Activated CD8-positive, alpha-beta memory T cell treated with anti-CD3 and anti-CD28 coated beads, Interleukin-2, amount 10 ng/mL, durations not matched to agents 7 days and 5 days (primary cell): ENCODE measurements at regions not wholly inside any gene's neighbourhood (a gene's known extent, or its start where the extent isn't known, plus 50 kb on each side); places are given as distances from the start of the nearest gene placed in this dataset.

Experiments used
- ATAC-seq: fragments of 150-1000 bp; cut with Tn5 transposase; one replicate; pipeline ENCODE4 v1.10.0; 2021; ENCODE audit warnings: moderate library complexity
- CTCF ChIA-PET: fragments of 350-600 bp; sonication (Branson Sonifier 250); formaldehyde crosslinking; loops from one replicate; lab custom pipeline; 2021; ENCODE audit warnings: antibody characterized with exemption; lab: Charles Lee
- DNase-seq: peaks from one replicate; pipeline ENCODE4 v3.0.0-alpha.2; 2020
- H3K27ac Mint-ChIP-seq: one replicate; pipeline ENCODE4 v1.8.0; 2021; ENCODE audit warnings: mild to moderate bottlenecking, mixed read lengths
- H3K27me3 Mint-ChIP-seq: one replicate; pipeline ENCODE4 v1.8.0; 2021; ENCODE audit warnings: mixed read lengths
- H3K36me3 Mint-ChIP-seq: one replicate; pipeline ENCODE4 v1.8.0; 2021; ENCODE audit warnings: mild to moderate bottlenecking, mixed read lengths
- H3K4me1 Mint-ChIP-seq: one replicate; pipeline ENCODE4 v1.8.0; 2021; ENCODE audit warnings: mixed read lengths
- H3K4me3 Mint-ChIP-seq: one replicate; pipeline ENCODE4 v1.8.0; 2021; ENCODE audit warnings: mild to moderate bottlenecking, moderate library complexity, mixed read lengths
- H3K9me3 Mint-ChIP-seq: one replicate; pipeline ENCODE4 v1.8.0; 2022; ENCODE audit warnings: low read depth, mixed read lengths

GRCh38 chr14:97543816-97544215, 746.6 kb downstream of the VRK1 start:
- peaks cover 26% of the 10 kb centered on the region for H3K4me1 Mint-ChIP-seq
- H3K36me3 Mint-ChIP-seq: no peaks in the 10 kb centered on the region
- H3K27me3 Mint-ChIP-seq: no peaks in the 10 kb centered on the region
- CTCF ChIA-PET: no interaction called here
- no peak for DNase-seq
- H3K9me3 Mint-ChIP-seq: no peaks in the 10 kb centered on the region
- H3K27ac Mint-ChIP-seq: peak overlapping the region; percentile 56
- no peak for ATAC-seq
- H3K4me3 Mint-ChIP-seq: no peak overlapping the region

GRCh38 chr14:97544571-97544970, 747.4 kb downstream of the VRK1 start:
- H3K27ac Mint-ChIP-seq: peak overlapping the region; percentile 56
- no peak for DNase-seq
- no peaks in the 10 kb centered on the region for H3K27me3 Mint-ChIP-seq
- no peak overlapping the region for H3K4me3 Mint-ChIP-seq
- peaks cover 26% of the 10 kb centered on the region for H3K4me1 Mint-ChIP-seq
- H3K36me3 Mint-ChIP-seq: no peaks in the 10 kb centered on the region
- no peaks in the 10 kb centered on the region for H3K9me3 Mint-ChIP-seq
- CTCF ChIA-PET: no interaction called here
- no peak for ATAC-seq

- H3K9me3 Mint-ChIP-seq: no peaks in the 10 kb centered on the region
- no peak overlapping the region for H3K27ac Mint-ChIP-seq
- ATAC-seq: no peak
- no peak for DNase-seq
- no peaks in the 10 kb centered on the region for H3K27me3 Mint-ChIP-seq
- CTCF ChIA-PET: no interaction called here
- H3K4me1 Mint-ChIP-seq: peaks cover 23% of the 10 kb centered on the region
- H3K36me3 Mint-ChIP-seq: no peaks in the 10 kb centered on the region
- H3K4me3 Mint-ChIP-seq: no peak overlapping the region
Measured at GRCh38 chr14:97546491-97547230, 749.5 kb downstream of the VRK1 start.

GRCh38 chr14:97550463-97550862, 753.3 kb downstream of the VRK1 start:
- Mint-ChIP-seq H3K27me3 (no peaks in the 10 kb centered on the region), H3K36me3 (no peaks in the 10 kb centered on the region), H3K27ac (no peak overlapping the region), H3K4me1 (peaks cover under 1% of the 10 kb centered on the region), H3K9me3 (no peaks in the 10 kb centered on the region), H3K4me3 (no peak overlapping the region)
- CTCF ChIA-PET: no interaction called here
- DNase-seq: no peak
- ATAC-seq: no peak

GRCh38 chr14:97554597-97554996, 757.4 kb downstream of the VRK1 start:
- ATAC-seq: no peak
- no peak for DNase-seq
- Mint-ChIP-seq H3K4me3 (no peak overlapping the region), H3K27me3 (peaks cover 2% of the 10 kb centered on the region), H3K36me3 (peaks cover 2% of the 10 kb centered on the region), H3K9me3 (no peaks in the 10 kb centered on the region), H3K4me1 (no peaks in the 10 kb centered on the region), H3K27ac (no peak overlapping the region)
- CTCF ChIA-PET: no interaction called here

- H3K9me3 Mint-ChIP-seq: peaks cover 3% of the 10 kb centered on the region
- no peak for ATAC-seq
- no peaks in the 10 kb centered on the region for H3K4me1 Mint-ChIP-seq
- CTCF ChIA-PET: no interaction called here
- H3K4me3 Mint-ChIP-seq: no peak overlapping the region
- no peak for DNase-seq
- H3K27ac Mint-ChIP-seq: no peak overlapping the region
- peaks cover 2% of the 10 kb centered on the region for H3K36me3 Mint-ChIP-seq
- H3K27me3 Mint-ChIP-seq: no peaks in the 10 kb centered on the region
Measured at GRCh38 chr14:97564334-97564733, 767.2 kb downstream of the VRK1 start.

- ATAC-seq: no peak
- DNase-seq: no peak
- H3K27ac Mint-ChIP-seq: no peak overlapping the region
- peaks cover 5% of the 10 kb centered on the region for H3K9me3 Mint-ChIP-seq
- H3K36me3 Mint-ChIP-seq: peaks cover 3% of the 10 kb centered on the region
- no peak overlapping the region for H3K4me3 Mint-ChIP-seq
- H3K27me3 Mint-ChIP-seq: no peaks in the 10 kb centered on the region
- H3K4me1 Mint-ChIP-seq: no peaks in the 10 kb centered on the region
- CTCF ChIA-PET: no interaction called here
Measured at GRCh38 chr14:97571201-97571600, 774.0 kb downstream of the VRK1 start.

GRCh38 chr14:97571866-97572555, 774.8 kb downstream of the VRK1 start:
- Mint-ChIP-seq H3K4me1 (no peaks in the 10 kb centered on the region), H3K9me3 (peaks cover 5% of the 10 kb centered on the region), H3K36me3 (peaks cover 3% of the 10 kb centered on the region), H3K27ac (no peak overlapping the region), H3K27me3 (no peaks in the 10 kb centered on the region), H3K4me3 (no peak overlapping the region)
- CTCF ChIA-PET: no interaction called here
- no peak for ATAC-seq
- no peak for DNase-seq

GRCh38 chr14:97572583-97573458, 775.6 kb downstream of the VRK1 start:
- peaks cover 3% of the 10 kb centered on the region for H3K36me3 Mint-ChIP-seq
- DNase-seq: no peak
- ATAC-seq: no peak
- H3K4me3 Mint-ChIP-seq: no peak overlapping the region
- no peaks in the 10 kb centered on the region for H3K27me3 Mint-ChIP-seq
- peaks cover 5% of the 10 kb centered on the region for H3K9me3 Mint-ChIP-seq
- H3K27ac Mint-ChIP-seq: no peak overlapping the region
- no peaks in the 10 kb centered on the region for H3K4me1 Mint-ChIP-seq
- CTCF ChIA-PET: no interaction called here

GRCh38 chr14:97575677-97576076, 778.5 kb downstream of the VRK1 start:
- CTCF ChIA-PET: no interaction called here
- Mint-ChIP-seq H3K36me3 (peaks cover 3% of the 10 kb centered on the region), H3K4me3 (no peak overlapping the region), H3K4me1 (no peaks in the 10 kb centered on the region), H3K27me3 (no peaks in the 10 kb centered on the region), H3K9me3 (peaks cover 5% of the 10 kb centered on the region), H3K27ac (no peak overlapping the region)
- ATAC-seq (no peak), DNase-seq (no peak)

- H3K4me1 Mint-ChIP-seq: no peaks in the 10 kb centered on the region
- H3K4me3 Mint-ChIP-seq: no peak overlapping the region
- H3K27ac Mint-ChIP-seq: no peak overlapping the region
- DNase-seq (no peak), ATAC-seq (no peak)
- H3K36me3 Mint-ChIP-seq: peaks cover 3% of the 10 kb centered on the region
- H3K27me3 Mint-ChIP-seq: no peaks in the 10 kb centered on the region
- H3K9me3 Mint-ChIP-seq: peaks cover 5% of the 10 kb centered on the region
- CTCF ChIA-PET: no interaction called here
Measured at GRCh38 chr14:97578982-97579548, 781.9 kb downstream of the VRK1 start.

- H3K9me3 Mint-ChIP-seq: no peaks in the 10 kb centered on the region
- no peak for ATAC-seq
- CTCF ChIA-PET: interaction anchor here (1.4 kb wide), 1 partner anchor 13 kb away, joined by 3 read pairs; no protein-coding TSS in a partner anchor
Measured at GRCh38 chr14:97581016-97581415, 783.8 kb downstream of the VRK1 start.

GRCh38 chr14:97582022-97582421, 784.8 kb downstream of the VRK1 start:
- CTCF ChIA-PET: interaction anchor here (1.4 kb wide), 1 partner anchor 12 kb away, joined by 3 read pairs; no protein-coding TSS in a partner anchor
- Mint-ChIP-seq H3K36me3 (peaks cover 2% of the 10 kb centered on the region), H3K4me1 (no peaks in the 10 kb centered on the region), H3K9me3 (no peaks in the 10 kb centered on the region), H3K27ac (no peak overlapping the region), H3K4me3 (no peak overlapping the region), H3K27me3 (no peaks in the 10 kb centered on the region)
- ATAC-seq (no peak), DNase-seq (no peak)

More at GRCh38 chr14:97581016-97581415, 783.8 kb downstream of the VRK1 start:
- H3K36me3 Mint-ChIP-seq: no peaks in the 10 kb centered on the region
- no peaks in the 10 kb centered on the region for H3K27me3 Mint-ChIP-seq
- H3K4me1 Mint-ChIP-seq: no peaks in the 10 kb centered on the region
- DNase-seq: no peak
- H3K4me3 Mint-ChIP-seq: no peak overlapping the region
- no peak overlapping the region for H3K27ac Mint-ChIP-seq
